HUES6 (cell line): ENCODE measurements at regions not wholly inside any gene's neighbourhood (a gene's known extent, or its start where the extent isn't known, plus 50 kb on each side); places are given as distances from the start of the nearest gene placed in this dataset.

Experiments used
- H3K27ac ChIP-seq: 2 replicates; pipeline ENCODE4 v1.7.0; 2013; ENCODE audit warnings: low read depth, mild to moderate bottlenecking, low read length, inconsistent platforms
- H3K27me3 ChIP-seq: 2 replicates; pipeline ENCODE4 v1.6.1; 2013; ENCODE audit warnings: low read length; ENCODE audit not compliant: control insufficient read depth, insufficient read depth
- H3K36me3 ChIP-seq: 2 replicates; pipeline ENCODE4 v1.6.1; 2013; ENCODE audit warnings: low read length; ENCODE audit not compliant: control insufficient read depth, insufficient read depth
- H3K4me1 ChIP-seq: 2 replicates; pipeline ENCODE4 v1.6.1; 2013; ENCODE audit warnings: low read length; ENCODE audit not compliant: control insufficient read depth, insufficient read depth
- H3K4me3 ChIP-seq: 2 replicates; pipeline ENCODE4 v1.5.1; 2013; ENCODE audit warnings: low read depth, low read length
- H3K9ac ChIP-seq: one replicate; pipeline ENCODE4 v1.6.1; 2013; ENCODE audit warnings: mild to moderate bottlenecking, low read length
- H3K9me3 ChIP-seq: 2 replicates; pipeline ENCODE4 v1.6.1; 2013; ENCODE audit warnings: low read depth, low read length; ENCODE audit not compliant: control insufficient read depth, insufficient read depth

GRCh38 chr18:78639006-78639950 is 340.3 kb upstream of the SALL3 start:
- Histone ChIP-seq H3K9me3 (no peaks in the 10 kb centered on the region; the same call in 1 of the 2 replicates), H3K36me3 (no peaks in the 10 kb centered on the region), H3K27me3 (no peaks in the 10 kb centered on the region), H3K9ac (no peak overlapping the region), H3K4me1 (peaks cover 3% of the 10 kb centered on the region; the same call in 1 of the 2 replicates), H3K27ac (no peak overlapping the region), H3K4me3 (no peak overlapping the region)

GRCh38 chr18:78640246-78640995 is 339.2 kb upstream of the SALL3 start:
- Histone ChIP-seq H3K36me3 (no peaks in the 10 kb centered on the region), H3K9me3 (no peaks in the 10 kb centered on the region; the same call in 1 of the 2 replicates), H3K27ac (no peak overlapping the region), H3K4me3 (no peak overlapping the region), H3K9ac (no peak overlapping the region), H3K27me3 (no peaks in the 10 kb centered on the region), H3K4me1 (peaks cover 3% of the 10 kb centered on the region; the same call in 1 of the 2 replicates)

GRCh38 chr18:78641689-78642231 is 337.9 kb upstream of the SALL3 start:
- Histone ChIP-seq H3K9ac (no peak overlapping the region), H3K27ac (no peak overlapping the region), H3K4me1 (peaks cover 3% of the 10 kb centered on the region; the same call in 1 of the 2 replicates), H3K27me3 (no peaks in the 10 kb centered on the region), H3K36me3 (no peaks in the 10 kb centered on the region), H3K9me3 (peaks cover 5% of the 10 kb centered on the region; the same call in 1 of the 2 replicates), H3K4me3 (no peak overlapping the region)

GRCh38 chr18:78642296-78642951 is 337.2 kb upstream of the SALL3 start:
- H3K4me3 ChIP-seq: no peak overlapping the region
- peaks cover 5% of the 10 kb centered on the region; the same call in 1 of the 2 replicates for H3K9me3 ChIP-seq
- H3K36me3 ChIP-seq: no peaks in the 10 kb centered on the region
- H3K4me1 ChIP-seq: peaks cover 3% of the 10 kb centered on the region; the same call in 1 of the 2 replicates
- H3K9ac ChIP-seq: no peak overlapping the region
- no peaks in the 10 kb centered on the region for H3K27me3 ChIP-seq
- H3K27ac ChIP-seq: no peak overlapping the region

- Histone ChIP-seq H3K36me3 (no peaks in the 10 kb centered on the region), H3K9ac (no peak overlapping the region), H3K27me3 (no peaks in the 10 kb centered on the region), H3K4me3 (no peak overlapping the region), H3K27ac (no peak overlapping the region), H3K4me1 (peaks cover 3% of the 10 kb centered on the region; the same call in 1 of the 2 replicates), H3K9me3 (peaks cover 5% of the 10 kb centered on the region; the same call in 1 of the 2 replicates)
These were observed 336.6 kb upstream of the SALL3 start for GRCh38 chr18:78643004-78643403.

- no peaks in the 10 kb centered on the region for H3K27me3 ChIP-seq
- no peak overlapping the region for H3K27ac ChIP-seq
- no peak overlapping the region for H3K4me3 ChIP-seq
- H3K9me3 ChIP-seq: peaks cover 5% of the 10 kb centered on the region; the same call in 1 of the 2 replicates
- no peak overlapping the region for H3K9ac ChIP-seq
- H3K36me3 ChIP-seq: no peaks in the 10 kb centered on the region
- H3K4me1 ChIP-seq: peaks cover under 1% of the 10 kb centered on the region; the same call in 1 of the 2 replicates
These were observed 335.6 kb upstream of the SALL3 start for GRCh38 chr18:78643981-78644380.

- Histone ChIP-seq H3K9me3 (peaks cover 9% of the 10 kb centered on the region; the same call in 1 of the 2 replicates), H3K9ac (no peak overlapping the region), H3K4me1 (no peaks in the 10 kb centered on the region; the same call in 1 of the 2 replicates), H3K27me3 (no peaks in the 10 kb centered on the region), H3K36me3 (no peaks in the 10 kb centered on the region), H3K4me3 (no peak overlapping the region), H3K27ac (no peak overlapping the region)
These were observed 334.4 kb upstream of the SALL3 start for GRCh38 chr18:78645216-78645615.

GRCh38 chr18:78647018-78647417 is 332.6 kb upstream of the SALL3 start:
- Histone ChIP-seq H3K9ac (no peak overlapping the region), H3K36me3 (no peaks in the 10 kb centered on the region), H3K27ac (no peak overlapping the region), H3K27me3 (no peaks in the 10 kb centered on the region), H3K4me3 (no peak overlapping the region), H3K4me1 (no peaks in the 10 kb centered on the region), H3K9me3 (peaks cover 23% of the 10 kb centered on the region)

GRCh38 chr18:78649421-78649820 is 330.2 kb upstream of the SALL3 start:
- peaks cover 31% of the 10 kb centered on the region for H3K9me3 ChIP-seq
- no peak overlapping the region for H3K9ac ChIP-seq
- H3K4me3 ChIP-seq: no peak overlapping the region
- H3K27me3 ChIP-seq: no peaks in the 10 kb centered on the region
- H3K36me3 ChIP-seq: no peaks in the 10 kb centered on the region
- no peaks in the 10 kb centered on the region for H3K4me1 ChIP-seq
- H3K27ac ChIP-seq: no peak overlapping the region

- Histone ChIP-seq H3K9me3 (peaks cover 36% of the 10 kb centered on the region), H3K36me3 (no peaks in the 10 kb centered on the region), H3K9ac (no peak overlapping the region), H3K27ac (no peak overlapping the region), H3K27me3 (no peaks in the 10 kb centered on the region), H3K4me3 (no peak overlapping the region), H3K4me1 (no peaks in the 10 kb centered on the region)
These were observed 328.7 kb upstream of the SALL3 start for GRCh38 chr18:78650926-78651325.
